H1 (cell line): ENCODE measurements at regions not wholly inside any gene's neighbourhood (a gene's known extent, or its start where the extent isn't known, plus 50 kb on each side); places are given as distances from the start of the nearest gene placed in this dataset.

Experiments
- CTCF ChIA-PET: fragments of 300-600 bp; sonication (Branson Sonifier 250); formaldehyde crosslinking; loops from one replicate; lab custom pipeline; 2021; ENCODE audit not compliant: partially characterized antibody; lab: Charles Lee
- POLR2A ChIA-PET: fragments of 300-600 bp; sonication (Branson Sonifier 250); formaldehyde crosslinking; loops from one replicate; lab custom pipeline; 2021; ENCODE audit warnings: inconsistent platforms; ENCODE audit not compliant: partially characterized antibody; lab: Charles Lee
- DNase-seq, 2 experiments: peaks; one replicate each; pipeline versions ENCODE4 v3.0.0 to v3.0.0-alpha.2; 2010 to 2022; ENCODE audit warnings: low spot score in 2 of 2, low read depth in 1 of 2, mixed read lengths in 1 of 2
- FAIRE-seq: peaks from 2 replicates; lab custom pipeline; 2011; peaks lifted over from hg19 to GRCh38; lab: Jason Lieb, UNC
- H2AFZ ChIP-seq: 2 replicates; pipeline ENCODE4 v1.8.1; 2012; ENCODE audit warnings: low read length, inconsistent platforms
- H2AK5ac ChIP-seq: 2 replicates; pipeline ENCODE4 v1.6.1; 2013; ENCODE audit warnings: low read depth, low read length
- H2BK120ac ChIP-seq: replicated peaks from 2 replicates; pipeline ENCODE3; 2013; ENCODE audit warnings: low read depth, low read length, inconsistent platforms
- H2BK12ac ChIP-seq: 2 replicates; pipeline ENCODE4 v1.6.1; 2013; ENCODE audit warnings: low read depth, low read length
- H2BK15ac ChIP-seq: 2 replicates; pipeline ENCODE4 v1.6.1; 2013; ENCODE audit warnings: low read length
- H2BK20ac ChIP-seq: 2 replicates; pipeline ENCODE4 v1.6.1; 2013; ENCODE audit warnings: low read length
- H2BK5ac ChIP-seq: 2 replicates; pipeline ENCODE4 v1.6.1; 2013; ENCODE audit warnings: low read depth, low read length
- H3K14ac ChIP-seq: 2 replicates; pipeline ENCODE4 v1.6.1; 2013; ENCODE audit warnings: inconsistent platforms; ENCODE audit not compliant: insufficient read length
- H3K18ac ChIP-seq: 2 replicates; pipeline ENCODE4 v1.6.1; 2013; ENCODE audit warnings: low read length; ENCODE audit errors: extremely low read depth
- H3K23ac ChIP-seq: 2 replicates; pipeline ENCODE4 v1.6.1; 2013; ENCODE audit warnings: inconsistent platforms; ENCODE audit not compliant: insufficient read length
- H3K23me2 ChIP-seq: 2 replicates; pipeline ENCODE4 v1.6.1; 2013; ENCODE audit warnings: low read depth, low read length
- H3K27ac ChIP-seq: 2 replicates; pipeline ENCODE4 v1.6.1; 2011; ENCODE audit warnings: low read depth, low read length, inconsistent platforms
- H3K27me3 ChIP-seq, 4 experiments: replicated peaks in 1 of 4; 1 replicate in 1 of 4; 2 replicates in 3 of 4; pipeline versions ENCODE4 v1.6.1 to v1.8.1; 2011 to 2013; ENCODE audit warnings: low read length in 3 of 4, mild to moderate bottlenecking in 3 of 4, inconsistent platforms in 2 of 4, mixed read lengths in 2 of 4, moderate library complexity in 1 of 4; ENCODE audit not compliant: control insufficient read depth in 3 of 4, insufficient read depth in 3 of 4; ENCODE audit errors: extremely low read depth in 1 of 4
- H3K36me3 ChIP-seq, 4 experiments: 2 replicates each; pipeline versions ENCODE4 v1.6.1 to v1.8.1; 2011 to 2013; ENCODE audit warnings: mild to moderate bottlenecking in 4 of 4, low read length in 3 of 4, moderate library complexity in 2 of 4, control low read depth in 1 of 4, inconsistent platforms in 1 of 4; ENCODE audit not compliant: insufficient read depth in 4 of 4, control insufficient read depth in 2 of 4
- H3K4ac ChIP-seq: replicated peaks from 2 replicates; pipeline ENCODE3; 2013; ENCODE audit warnings: low read length, low read depth, mixed read lengths, inconsistent platforms; ENCODE audit not compliant: insufficient read length
- H3K4me1 ChIP-seq, 4 experiments: replicated peaks in 1 of 4; 1 replicate in 1 of 4; 2 replicates in 3 of 4; pipeline versions ENCODE4 v1.6.1 to v1.8.1; 2011 to 2013; ENCODE audit warnings: low read length in 3 of 4, inconsistent platforms in 2 of 4, mixed read lengths in 1 of 4; ENCODE audit not compliant: insufficient read depth in 4 of 4, control insufficient read depth in 3 of 4
- H3K4me2 ChIP-seq, 2 experiments: 2 replicates each; pipeline versions ENCODE4 v1.6.1 to v1.8.1; 2011 to 2013; ENCODE audit warnings: low read depth in 2 of 2, low read length in 2 of 2, control low read depth in 1 of 2, inconsistent platforms in 1 of 2, mild to moderate bottlenecking in 1 of 2; ENCODE audit not compliant: insufficient read depth in 1 of 2
- H3K4me3 ChIP-seq, 4 experiments: fragments of 200-600, 300-600 bp in 1 of 4; sonication (generic), shearing (Covaris generic), sonication (Bioruptor Twin) in 1 of 4; 2 replicates each; pipeline versions ENCODE4 v1.5.1 to v1.8.1; 2011 to 2016; ENCODE audit warnings: low read length in 4 of 4, low read depth in 3 of 4, control low read depth in 2 of 4, inconsistent platforms in 2 of 4, mild to moderate bottlenecking in 2 of 4, mixed read lengths in 1 of 4, moderate library complexity in 1 of 4; ENCODE audit not compliant: insufficient read depth in 2 of 4; ENCODE audit errors: extremely low read depth in 1 of 4
- H3K56ac ChIP-seq: replicated peaks from 2 replicates; pipeline ENCODE3; 2013; ENCODE audit warnings: low read depth, mild to moderate bottlenecking, mixed read lengths, low read length, inconsistent platforms; ENCODE audit not compliant: insufficient read length
- H3K79me1 ChIP-seq: 2 replicates; pipeline ENCODE4 v1.6.1; 2013; ENCODE audit warnings: low read depth, low read length, control low read depth
- H3K79me2 ChIP-seq, 2 experiments: 2 replicates each; pipeline versions ENCODE4 v1.6.1 to v1.8.1; 2012 to 2013; ENCODE audit warnings: low read length in 2 of 2, mild to moderate bottlenecking in 2 of 2, inconsistent platforms in 1 of 2; ENCODE audit not compliant: insufficient read depth in 2 of 2, control insufficient read depth in 1 of 2
- H3K9ac ChIP-seq, 4 experiments: replicated peaks in 1 of 4; 1 replicate in 1 of 4; 2 replicates in 3 of 4; pipeline versions ENCODE4 v1.6.1 to v1.8.1; 2011 to 2013; ENCODE audit warnings: low read depth in 3 of 4, low read length in 3 of 4, control low read depth in 2 of 4, mild to moderate bottlenecking in 2 of 4, moderate library complexity in 2 of 4, inconsistent platforms in 1 of 4; ENCODE audit errors: extremely low read depth in 1 of 4
- H3K9me3 ChIP-seq, 2 experiments: 2 replicates each; pipeline versions ENCODE4 v1.6.1 to v1.8.1; 2012 to 2013; ENCODE audit warnings: mild to moderate bottlenecking in 2 of 2, moderate library complexity in 2 of 2, control low read depth in 1 of 2, inconsistent platforms in 1 of 2, low read depth in 1 of 2, low read length in 1 of 2, mixed read lengths in 1 of 2; ENCODE audit not compliant: insufficient read depth in 2 of 2
- H4K20me1 ChIP-seq, 2 experiments: replicated peaks in 1 of 2; 2 replicates each; pipeline versions ENCODE3 to v1.8.1; 2011 to 2013; ENCODE audit warnings: inconsistent platforms in 2 of 2, low read length in 2 of 2, mild to moderate bottlenecking in 1 of 2; ENCODE audit not compliant: insufficient read depth in 2 of 2, control insufficient read depth in 1 of 2
- H4K5ac ChIP-seq: 2 replicates; pipeline ENCODE4 v1.6.1; 2013; ENCODE audit warnings: low read length, low read depth, mixed read lengths, inconsistent platforms; ENCODE audit not compliant: insufficient read length
- H4K8ac ChIP-seq: 2 replicates; pipeline ENCODE4 v1.8.0; 2013; ENCODE audit warnings: mild to moderate bottlenecking, moderate library complexity, low read length, inconsistent platforms; ENCODE audit not compliant: insufficient read depth; ENCODE audit errors: extremely low read depth
- H4K91ac ChIP-seq: replicated peaks from 2 replicates; pipeline ENCODE3; 2013; ENCODE audit warnings: low read length, mixed read lengths, inconsistent platforms; ENCODE audit not compliant: insufficient read length
- ASH2L ChIP-seq: fragments of 200-600, 300-600 bp; sonication (generic); IDR thresholded peaks from one replicate; pipeline ENCODE4 v1.7.1; 2017; ENCODE audit warnings: low read length
- JUN ChIP-seq: IDR thresholded peaks from 2 replicates; pipeline ENCODE4 v1.6.1; 2011; ENCODE audit warnings: low read depth, mild to moderate bottlenecking, improper control_type of control experiment, low read length
- SAP30 ChIP-seq: fragments of 300-600 bp; sonication (generic); IDR thresholded peaks from 2 replicates; pipeline ENCODE4 v1.7.1; 2012; ENCODE audit warnings: low read length, moderate library complexity, mild to moderate bottlenecking, inconsistent platforms; ENCODE audit not compliant: insufficient read depth, insufficient replicate concordance
- WGBS, 2 experiments: shearing (Covaris generic) in 1 of 2; methylation state at CpG; one replicate each; pipeline versions ENCODE4 v1.1.6 to v1.1.7; 2013 to 2015; ENCODE audit warnings: low lambda C conversion rate in 2 of 2, mixed read lengths in 2 of 2, inconsistent platforms in 1 of 2, low coverage in 1 of 2, missing lambda C conversion rate in 1 of 2; ENCODE audit not compliant: insufficient replicate concordance in 2 of 2, insufficient coverage in 1 of 2, insufficient read length in 1 of 2; ENCODE audit errors: extremely low coverage in 1 of 2, missing lambda C conversion rate in 1 of 2; 5-methylcytosine and 5-hydroxymethylcytosine counted together

DNA sequence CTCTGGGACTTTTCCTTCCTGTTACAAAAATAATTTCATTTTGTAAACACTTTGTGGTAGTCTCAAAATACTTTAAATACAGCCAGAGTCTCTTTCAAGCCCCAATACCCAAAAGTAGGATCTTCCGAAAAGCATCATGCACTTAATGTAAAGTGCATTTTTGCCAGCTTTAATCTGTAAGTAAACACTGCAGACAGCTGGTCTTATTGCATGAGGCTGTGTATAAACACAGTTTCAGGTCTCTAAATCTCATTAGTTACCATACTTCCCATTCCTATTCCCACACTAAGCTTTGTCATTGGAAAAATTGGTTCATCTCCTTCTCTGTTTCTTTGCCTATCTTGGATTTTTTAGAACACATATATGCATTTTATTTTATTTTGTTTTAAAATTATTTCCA lies 87.6 kb upstream of the GNAI1 start:
- Histone ChIP-seq H3K9me3 (peaks cover 8 to 9% of the 10 kb centered on the region in 2 experiments), H3K79me1 (no peaks in the 10 kb centered on the region), H4K20me1 (no peaks in the 10 kb centered on the region), H4K8ac (no peak overlapping the region), H3K4me2 (no peak overlapping the region), H3K4me1 (no peaks in the 10 kb centered on the region), H3K79me2 (no peaks in the 10 kb centered on the region), H2AFZ (no peak overlapping the region), H3K14ac (no peak overlapping the region), H3K56ac (no peak overlapping the region), H2BK15ac (no peak overlapping the region), H2AK5ac (no peak overlapping the region), H2BK120ac (no peak overlapping the region), H3K4me3 (no peak overlapping the region), H3K36me3 (no peaks in the 10 kb centered on the region), H3K23me2 (no peaks in the 10 kb centered on the region; the same call in 1 of the 2 replicates), H3K23ac (no peak overlapping the region), H3K9ac (no peak overlapping the region), H3K4ac (no peak overlapping the region), H3K18ac (no peak overlapping the region), H2BK5ac (no peak overlapping the region), H4K91ac (no peak overlapping the region), H3K27me3 (peaks cover 0 to 1% (median 0%) of the 10 kb centered on the region in 4 experiments; a peak in 1 of 7 replicates), H2BK12ac (no peak overlapping the region), H3K27ac (no peak overlapping the region), H4K5ac (no peak overlapping the region), H2BK20ac (no peak overlapping the region)
- CTCF ChIA-PET, result interaction anchor here (0.9 to 3.5 kb wide), 3 partner anchors 9 to 13 kb away, joined by 4 to 21 read pairs (median 4); no protein-coding TSS in a partner anchor
- DNase-seq, result no peak
- no peak for FAIRE-seq
- POLR2A ChIA-PET, result no interaction called here
- 85% methylated on average over 1 of the region's 1 CpG; no CpG with 5 or more reads in 1 of the 2 experiments for WGBS, 2 experiments
- TF ChIP-seq SAP30 (no peak), ASH2L (no peak), JUN (no peak)
